ENCODE measurements at regions not wholly inside any gene's neighbourhood (a gene's known extent, or its start where the extent isn't known, plus 50 kb on each side); places are given as distances from the start of the nearest gene placed in this dataset.

DNA sequence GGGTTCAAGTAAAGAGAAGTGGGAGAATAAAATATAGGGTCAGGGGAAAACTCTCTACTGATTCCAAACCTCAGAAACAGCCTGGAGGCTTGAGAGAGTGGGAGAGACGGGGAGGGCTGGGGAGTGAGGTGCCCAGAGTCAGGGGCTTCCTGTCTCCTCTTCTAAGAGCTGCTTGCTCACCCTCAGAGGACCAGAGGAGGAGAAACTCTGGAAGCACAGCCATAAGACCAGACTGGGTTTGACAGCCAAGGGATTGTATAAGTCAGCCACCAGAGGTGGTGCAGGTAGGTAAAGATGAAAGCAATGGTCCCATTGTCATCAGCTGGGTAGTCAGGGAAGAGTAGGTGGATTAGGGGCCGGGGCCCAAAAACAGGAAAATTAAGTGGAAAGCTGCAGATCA lies 259.4 kb downstream of the TNS1 start:
- TF ChIP-seq, protein P1, sequence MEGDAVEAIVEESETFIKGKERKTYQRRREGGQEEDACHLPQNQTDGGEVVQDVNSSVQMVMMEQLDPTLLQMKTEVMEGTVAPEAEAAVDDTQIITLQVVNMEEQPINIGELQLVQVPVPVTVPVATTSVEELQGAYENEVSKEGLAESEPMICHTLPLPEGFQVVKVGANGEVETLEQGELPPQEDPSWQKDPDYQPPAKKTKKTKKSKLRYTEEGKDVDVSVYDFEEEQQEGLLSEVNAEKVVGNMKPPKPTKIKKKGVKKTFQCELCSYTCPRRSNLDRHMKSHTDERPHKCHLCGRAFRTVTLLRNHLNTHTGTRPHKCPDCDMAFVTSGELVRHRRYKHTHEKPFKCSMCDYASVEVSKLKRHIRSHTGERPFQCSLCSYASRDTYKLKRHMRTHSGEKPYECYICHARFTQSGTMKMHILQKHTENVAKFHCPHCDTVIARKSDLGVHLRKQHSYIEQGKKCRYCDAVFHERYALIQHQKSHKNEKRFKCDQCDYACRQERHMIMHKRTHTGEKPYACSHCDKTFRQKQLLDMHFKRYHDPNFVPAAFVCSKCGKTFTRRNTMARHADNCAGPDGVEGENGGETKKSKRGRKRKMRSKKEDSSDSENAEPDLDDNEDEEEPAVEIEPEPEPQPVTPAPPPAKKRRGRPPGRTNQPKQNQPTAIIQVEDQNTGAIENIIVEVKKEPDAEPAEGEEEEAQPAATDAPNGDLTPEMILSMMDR (IDR thresholded peaks at IDR 0.05) = no peak
- TF ChIP-seq, protein P2, sequence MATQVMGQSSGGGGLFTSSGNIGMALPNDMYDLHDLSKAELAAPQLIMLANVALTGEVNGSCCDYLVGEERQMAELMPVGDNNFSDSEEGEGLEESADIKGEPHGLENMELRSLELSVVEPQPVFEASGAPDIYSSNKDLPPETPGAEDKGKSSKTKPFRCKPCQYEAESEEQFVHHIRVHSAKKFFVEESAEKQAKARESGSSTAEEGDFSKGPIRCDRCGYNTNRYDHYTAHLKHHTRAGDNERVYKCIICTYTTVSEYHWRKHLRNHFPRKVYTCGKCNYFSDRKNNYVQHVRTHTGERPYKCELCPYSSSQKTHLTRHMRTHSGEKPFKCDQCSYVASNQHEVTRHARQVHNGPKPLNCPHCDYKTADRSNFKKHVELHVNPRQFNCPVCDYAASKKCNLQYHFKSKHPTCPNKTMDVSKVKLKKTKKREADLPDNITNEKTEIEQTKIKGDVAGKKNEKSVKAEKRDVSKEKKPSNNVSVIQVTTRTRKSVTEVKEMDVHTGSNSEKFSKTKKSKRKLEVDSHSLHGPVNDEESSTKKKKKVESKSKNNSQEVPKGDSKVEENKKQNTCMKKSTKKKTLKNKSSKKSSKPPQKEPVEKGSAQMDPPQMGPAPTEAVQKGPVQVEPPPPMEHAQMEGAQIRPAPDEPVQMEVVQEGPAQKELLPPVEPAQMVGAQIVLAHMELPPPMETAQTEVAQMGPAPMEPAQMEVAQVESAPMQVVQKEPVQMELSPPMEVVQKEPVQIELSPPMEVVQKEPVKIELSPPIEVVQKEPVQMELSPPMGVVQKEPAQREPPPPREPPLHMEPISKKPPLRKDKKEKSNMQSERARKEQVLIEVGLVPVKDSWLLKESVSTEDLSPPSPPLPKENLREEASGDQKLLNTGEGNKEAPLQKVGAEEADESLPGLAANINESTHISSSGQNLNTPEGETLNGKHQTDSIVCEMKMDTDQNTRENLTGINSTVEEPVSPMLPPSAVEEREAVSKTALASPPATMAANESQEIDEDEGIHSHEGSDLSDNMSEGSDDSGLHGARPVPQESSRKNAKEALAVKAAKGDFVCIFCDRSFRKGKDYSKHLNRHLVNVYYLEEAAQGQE (IDR thresholded peaks at IDR 0.05; ENCODE audit: insufficient read depth in 1 of 2, low read depth in 2 of 2, low read length in 1 of 2) = no peak
- TF ChIP-seq SIN3A (IDR thresholded peaks at IDR 0.05; ENCODE audit: borderline replicate concordance, insufficient read depth, low read depth, low read length) (no peak), POLR2AphosphoS5 (IDR thresholded peaks at IDR 0.05; ENCODE audit: low read depth, low read length) (no peak)

Data from Panc1 (cell line).